H9 (cell line): ENCODE measurements at regions not wholly inside any gene's neighbourhood (a gene's known extent, or its start where the extent isn't known, plus 50 kb on each side); places are given as distances from the start of the nearest gene placed in this dataset.
"Not testable (repeated sequence)": the region's sequence is repeated elsewhere in the genome, so short reads cannot be mapped to it uniquely, and the experiment has no call there.

Experiments used
- DNase-seq: peaks from one replicate; pipeline ENCODE4 v3.0.0-alpha.2; 2017
- H2AFZ ChIP-seq: one replicate; pipeline ENCODE4 v1.6.1; 2013; ENCODE audit warnings: mild to moderate bottlenecking, low read length, control low read depth, moderate library complexity
- H2AK5ac ChIP-seq: 2 replicates; pipeline ENCODE4 v1.6.1; 2013; ENCODE audit warnings: low read length, control low read depth, mixed read lengths; ENCODE audit not compliant: insufficient read length
- H2BK120ac ChIP-seq: one replicate; pipeline ENCODE4 v1.6.1; 2013; ENCODE audit warnings: low read depth, mild to moderate bottlenecking, low read length, control low read depth, inconsistent platforms; ENCODE audit not compliant: poor library complexity, severe bottlenecking
- H2BK12ac ChIP-seq: 2 replicates; pipeline ENCODE4 v1.6.1; 2013; ENCODE audit warnings: low read length, control low read depth, mixed read lengths, low read depth; ENCODE audit not compliant: insufficient read length
- H2BK15ac ChIP-seq: 2 replicates; pipeline ENCODE4 v1.6.1; 2013; ENCODE audit warnings: low read depth, low read length, control low read depth
- H2BK20ac ChIP-seq: one replicate; pipeline ENCODE4 v1.6.1; 2013; ENCODE audit warnings: low read depth, mild to moderate bottlenecking, low read length, control low read depth, inconsistent platforms; ENCODE audit not compliant: poor library complexity, severe bottlenecking
- H2BK5ac ChIP-seq: 2 replicates; pipeline ENCODE4 v1.6.1; 2013; ENCODE audit warnings: low read length, control low read depth, mixed read lengths; ENCODE audit not compliant: insufficient read length
- H3K14ac ChIP-seq: 2 replicates; pipeline ENCODE4 v1.6.1; 2013; ENCODE audit warnings: low read length, control low read depth; ENCODE audit not compliant: insufficient read depth
- H3K18ac ChIP-seq: 2 replicates; pipeline ENCODE4 v1.6.1; 2013; ENCODE audit warnings: low read depth, mild to moderate bottlenecking, mixed read lengths, low read length, control low read depth; ENCODE audit not compliant: insufficient read length
- H3K23ac ChIP-seq: 2 replicates; pipeline ENCODE4 v1.6.1; 2013; ENCODE audit warnings: low read length, control low read depth, mixed read lengths, low read depth; ENCODE audit not compliant: insufficient read length
- H3K23me2 ChIP-seq: 2 replicates; pipeline ENCODE4 v1.6.1; 2013; ENCODE audit warnings: low read depth, mild to moderate bottlenecking, mixed read lengths, low read length, control low read depth; ENCODE audit not compliant: insufficient read length, poor library complexity, severe bottlenecking
- H3K27ac ChIP-seq: 2 replicates; pipeline ENCODE4 v1.5.1; 2013; ENCODE audit warnings: low read length, control low read depth, mixed read lengths, low read depth; ENCODE audit not compliant: insufficient read length
- H3K27me3 ChIP-seq: 2 replicates; pipeline ENCODE4 v1.6.1; 2013; ENCODE audit warnings: low read length, control low read depth, inconsistent platforms; ENCODE audit not compliant: insufficient read depth
- H3K4ac ChIP-seq: 2 replicates; pipeline ENCODE4 v1.6.1; 2013; ENCODE audit warnings: low read depth, mild to moderate bottlenecking, control low read depth, inconsistent platforms, low read length, moderate library complexity
- H3K4me1 ChIP-seq: 2 replicates; pipeline ENCODE4 v1.6.1; 2013; ENCODE audit warnings: low read length, control low read depth, inconsistent platforms; ENCODE audit not compliant: insufficient read depth
- H3K4me2 ChIP-seq: 2 replicates; pipeline ENCODE4 v1.6.1; 2013; ENCODE audit warnings: low read length, control low read depth, mixed read lengths; ENCODE audit not compliant: insufficient read length, insufficient read depth
- H3K56ac ChIP-seq: 2 replicates; pipeline ENCODE4 v1.6.1; 2013; ENCODE audit warnings: low read depth, mild to moderate bottlenecking, mixed read lengths, low read length, control low read depth; ENCODE audit not compliant: insufficient read length
- H3K79me1 ChIP-seq: 2 replicates; pipeline ENCODE4 v1.6.1; 2013; ENCODE audit warnings: low read depth, mild to moderate bottlenecking, moderate library complexity, low read length, control low read depth, inconsistent platforms; ENCODE audit not compliant: insufficient read depth, poor library complexity, severe bottlenecking
- H3K79me2 ChIP-seq: 2 replicates; pipeline ENCODE4 v1.6.1; 2013; ENCODE audit warnings: low read length, control low read depth, inconsistent platforms; ENCODE audit not compliant: insufficient read depth
- H3K9ac ChIP-seq: 2 replicates; pipeline ENCODE4 v1.6.1; 2013; ENCODE audit warnings: low read length, control low read depth, mixed read lengths; ENCODE audit not compliant: insufficient read length; ENCODE audit errors: extremely low read depth
- H3K9me3 ChIP-seq: one replicate; pipeline ENCODE4 v1.6.1; 2013; ENCODE audit warnings: low read depth, low read length, inconsistent platforms; ENCODE audit not compliant: control insufficient read depth
- H3T11ph ChIP-seq: one replicate; pipeline ENCODE4 v1.6.1; 2013; ENCODE audit warnings: mild to moderate bottlenecking, low read length, control low read depth, inconsistent platforms
- H4K20me1 ChIP-seq: one replicate; pipeline ENCODE4 v1.6.1; 2013; ENCODE audit not compliant: control insufficient read depth, insufficient read length, insufficient read depth
- H4K5ac ChIP-seq: 2 replicates; pipeline ENCODE4 v1.6.1; 2013; ENCODE audit warnings: low read depth, mild to moderate bottlenecking, mixed read lengths, low read length, control low read depth; ENCODE audit not compliant: insufficient read length
- H4K8ac ChIP-seq: replicated peaks from 2 replicates; pipeline ENCODE4 v1.6.1; 2013; ENCODE audit warnings: low read length, control low read depth, mixed read lengths, low read depth; ENCODE audit not compliant: insufficient read length
- H4K91ac ChIP-seq: 2 replicates; pipeline ENCODE4 v1.6.1; 2013; ENCODE audit warnings: low read depth, mild to moderate bottlenecking, moderate library complexity, mixed read lengths, low read length, control low read depth; ENCODE audit not compliant: insufficient read length
- H3K27ac Mint-ChIP-seq, 3 experiments: 2 replicates in 2 of 3; 3 replicates in 1 of 3; pipeline ENCODE4 v1.8.0; 2020 to 2021; ENCODE audit warnings: mixed read lengths in 3 of 3, mild to moderate bottlenecking in 1 of 3, moderate library complexity in 1 of 3
- H3K27me3 Mint-ChIP-seq: 2 replicates; pipeline ENCODE4 v1.8.0; 2021; ENCODE audit warnings: low read depth, mild to moderate bottlenecking, moderate library complexity, mixed read lengths
- H3K36me3 Mint-ChIP-seq, 3 experiments: 2 replicates in 2 of 3; 3 replicates in 1 of 3; pipeline ENCODE4 v1.8.0; 2020 to 2021; ENCODE audit warnings: low read depth in 3 of 3, mixed read lengths in 3 of 3; ENCODE audit not compliant: insufficient read depth in 1 of 3
- H3K4me1 Mint-ChIP-seq, 2 experiments: 2 replicates each; pipeline ENCODE4 v1.8.0; 2020; ENCODE audit warnings: mixed read lengths in 2 of 2
- H3K4me3 Mint-ChIP-seq, 2 experiments: 2 replicates in 1 of 2; 3 replicates in 1 of 2; pipeline ENCODE4 v1.8.0; 2020 to 2021; ENCODE audit warnings: mild to moderate bottlenecking in 2 of 2, mixed read lengths in 2 of 2, moderate library complexity in 1 of 2
- H3K9me3 Mint-ChIP-seq, 2 experiments: 2 replicates in 1 of 2; 3 replicates in 1 of 2; pipeline ENCODE4 v1.8.0; 2020; ENCODE audit warnings: mild to moderate bottlenecking in 2 of 2, mixed read lengths in 2 of 2, moderate library complexity in 1 of 2
- WGBS: extraction: QIAGEN DNeasy Blood & Tissue Kit; methylation state at CpG from one replicate; pipeline ENCODE4 v1.1.7; 2013; ENCODE audit warnings: missing lambda C conversion rate, low lambda C conversion rate, mixed read lengths; ENCODE audit not compliant: insufficient read length; ENCODE audit errors: extremely low coverage; 5-methylcytosine and 5-hydroxymethylcytosine counted together
- TF ChIP-seq, protein P1 (sequence below): fragments of 200-600 bp; sonication (generic); conservative IDR thresholded peaks from 3 replicates; pipeline ENCODE4 v1.8.0; 2021; ENCODE audit warnings: antibody characterized with exemption, mild to moderate bottlenecking

DNA sequence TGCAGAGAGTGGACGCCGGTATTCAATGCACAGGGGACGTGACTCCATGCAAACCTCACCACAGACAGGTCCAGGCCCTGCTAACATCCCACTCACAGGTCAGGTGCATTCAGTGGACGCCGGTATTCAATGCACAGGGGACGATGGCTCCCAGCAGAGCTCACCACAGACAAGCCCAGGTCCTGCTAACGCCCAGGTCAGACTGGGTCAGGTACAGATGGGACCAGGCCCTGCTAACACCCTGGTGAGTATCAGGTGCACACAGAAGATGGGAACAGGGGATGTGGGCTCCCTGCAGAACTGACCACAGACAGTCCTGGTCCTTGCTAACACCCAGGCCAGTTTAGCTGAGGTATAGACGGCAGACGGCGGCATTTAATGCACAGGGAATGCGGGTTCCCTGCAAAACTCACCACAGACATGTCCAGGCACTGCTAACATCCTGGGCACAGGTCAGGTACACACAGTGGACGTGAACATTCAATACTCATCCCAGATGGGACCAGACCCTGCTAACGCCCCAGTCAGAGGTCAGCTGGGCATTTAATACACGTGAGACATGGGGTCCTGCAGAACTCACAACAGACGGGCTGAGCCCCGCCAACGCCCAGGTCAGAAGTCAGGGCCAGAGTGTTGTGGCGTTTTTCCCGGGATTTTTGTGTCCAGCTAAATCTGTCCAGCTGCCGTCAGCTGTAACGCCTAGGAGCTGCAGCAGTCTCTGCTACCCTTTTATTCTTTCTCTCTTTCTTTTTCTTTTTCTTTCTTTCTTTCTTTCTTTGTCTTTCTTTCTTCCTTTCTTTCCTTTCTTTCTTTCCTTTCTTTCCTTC lies 99.2 kb downstream of the SHOX start:
- no peak overlapping the region for H2BK5ac ChIP-seq
- H2BK12ac ChIP-seq = no peak overlapping the region
- no peak overlapping the region for H3K23ac ChIP-seq
- no peak overlapping the region for H2BK120ac ChIP-seq
- H3K9ac ChIP-seq = no peak overlapping the region
- H2AK5ac ChIP-seq = no peak overlapping the region
- H4K20me1 ChIP-seq = no peaks in the 10 kb centered on the region
- DNase-seq = no peak
- no peaks in the 10 kb centered on the region for H3K23me2 ChIP-seq
- H3T11ph ChIP-seq = no peak overlapping the region
- no peak overlapping the region for H3K14ac ChIP-seq
- H4K5ac ChIP-seq = no peak overlapping the region
- H2AFZ ChIP-seq = no peak overlapping the region
- H4K8ac ChIP-seq = no peak overlapping the region
- H3K18ac ChIP-seq = no peak overlapping the region
- no peak overlapping the region for H3K27ac ChIP-seq
- TF ChIP-seq, protein P1, sequence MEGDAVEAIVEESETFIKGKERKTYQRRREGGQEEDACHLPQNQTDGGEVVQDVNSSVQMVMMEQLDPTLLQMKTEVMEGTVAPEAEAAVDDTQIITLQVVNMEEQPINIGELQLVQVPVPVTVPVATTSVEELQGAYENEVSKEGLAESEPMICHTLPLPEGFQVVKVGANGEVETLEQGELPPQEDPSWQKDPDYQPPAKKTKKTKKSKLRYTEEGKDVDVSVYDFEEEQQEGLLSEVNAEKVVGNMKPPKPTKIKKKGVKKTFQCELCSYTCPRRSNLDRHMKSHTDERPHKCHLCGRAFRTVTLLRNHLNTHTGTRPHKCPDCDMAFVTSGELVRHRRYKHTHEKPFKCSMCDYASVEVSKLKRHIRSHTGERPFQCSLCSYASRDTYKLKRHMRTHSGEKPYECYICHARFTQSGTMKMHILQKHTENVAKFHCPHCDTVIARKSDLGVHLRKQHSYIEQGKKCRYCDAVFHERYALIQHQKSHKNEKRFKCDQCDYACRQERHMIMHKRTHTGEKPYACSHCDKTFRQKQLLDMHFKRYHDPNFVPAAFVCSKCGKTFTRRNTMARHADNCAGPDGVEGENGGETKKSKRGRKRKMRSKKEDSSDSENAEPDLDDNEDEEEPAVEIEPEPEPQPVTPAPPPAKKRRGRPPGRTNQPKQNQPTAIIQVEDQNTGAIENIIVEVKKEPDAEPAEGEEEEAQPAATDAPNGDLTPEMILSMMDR = no peak
- H4K91ac ChIP-seq = no peak overlapping the region
- no peak overlapping the region for H3K56ac ChIP-seq
- H3K4me2 ChIP-seq = no peak overlapping the region
- H3K4me1 ChIP-seq = no peaks in the 10 kb centered on the region
- Mint-ChIP-seq H3K27ac (no peak overlapping the region), H3K27me3 (peaks cover 5% of the 10 kb centered on the region), H3K4me1 (peaks cover 10 to 12% of the 10 kb centered on the region in 2 experiments), H3K9me3 (peaks cover 11 to 14% of the 10 kb centered on the region in 2 experiments), H3K4me3 (no peak overlapping the region), H3K36me3 (peaks cover 0 to 11% (median 4%) of the 10 kb centered on the region in 3 experiments; a peak in 6 of 7 replicates)
- H3K27me3 ChIP-seq = no peaks in the 10 kb centered on the region
- WGBS = no CpG with 5 or more reads among the region's 21 CpGs
- no peak overlapping the region for H3K4ac ChIP-seq
- H2BK15ac ChIP-seq = no peak overlapping the region
- no peaks in the 10 kb centered on the region for H3K79me1 ChIP-seq
- no peaks in the 10 kb centered on the region for H3K79me2 ChIP-seq
- H3K9me3 ChIP-seq = no peaks in the 10 kb centered on the region
- no peak overlapping the region for H2BK20ac ChIP-seq

DNA sequence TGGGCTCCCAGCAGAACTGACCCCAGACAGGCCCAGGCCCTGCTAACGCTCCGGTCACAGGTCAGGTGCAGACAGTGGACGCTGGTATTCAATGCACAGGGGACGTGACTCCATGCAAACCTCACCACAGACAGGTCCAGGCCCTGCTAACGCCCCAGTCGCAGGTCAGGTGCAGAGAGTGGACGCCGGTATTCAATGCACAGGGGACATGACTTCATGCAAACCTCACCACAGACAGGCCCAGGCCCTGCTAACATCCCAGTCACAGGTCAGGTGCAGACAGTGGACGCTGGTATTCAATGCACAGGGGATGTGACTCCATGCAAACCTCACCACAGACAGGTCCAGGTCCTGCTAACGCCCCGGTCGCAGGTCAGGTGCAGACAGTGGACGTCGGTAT lies 98.5 kb downstream of the SHOX start:
- Mint-ChIP-seq H3K36me3 (peaks cover 0 to 18% (median 6%) of the 10 kb centered on the region in 3 experiments; a peak in 6 of 7 replicates), H3K9me3 (peaks cover 17 to 21% of the 10 kb centered on the region in 2 experiments)
- H2BK12ac ChIP-seq, H3K4me1 Mint-ChIP-seq, H3K79me1 ChIP-seq, H2AFZ ChIP-seq, H3K4ac ChIP-seq, H3K18ac ChIP-seq, H3K56ac ChIP-seq, H3K4me2 ChIP-seq, H3K4me3 Mint-ChIP-seq, H3K27ac Mint-ChIP-seq, H3K27me3 Mint-ChIP-seq, H4K91ac ChIP-seq, DNase-seq, H2BK15ac ChIP-seq, H3K9me3 ChIP-seq, H2AK5ac ChIP-seq, H4K5ac ChIP-seq, H3K79me2 ChIP-seq, H4K8ac ChIP-seq, H3K23ac ChIP-seq, H3K4me1 ChIP-seq, H2BK5ac ChIP-seq, H2BK120ac ChIP-seq, H3K27me3 ChIP-seq, H2BK20ac ChIP-seq, H3K14ac ChIP-seq, H3T11ph ChIP-seq, H3K9ac ChIP-seq, H3K23me2 ChIP-seq, H3K27ac ChIP-seq, H4K20me1 ChIP-seq: not testable (repeated sequence)
- WGBS = no CpG with 5 or more reads among the region's 14 CpGs
